SK-N-SH (cell line): ENCODE measurements at regions not wholly inside any gene's neighbourhood (a gene's known extent, or its start where the extent isn't known, plus 50 kb on each side); places are given as distances from the start of the nearest gene placed in this dataset.

Experiments used
- CTCF ChIA-PET: fragments of 300-600, 350-600 bp; formaldehyde crosslinking; extraction: SDS; loops from one replicate; lab custom pipeline; 2021; lab: Yijun Ruan, JAX
- POLR2A ChIA-PET: fragments of 350-600 bp; sonication (Branson Sonifier 250); formaldehyde crosslinking; extraction: SDS; loops from one replicate; lab custom pipeline; 2020; ENCODE audit warnings: antibody characterized with exemption, inconsistent platforms; lab: Yijun Ruan, JAX
- DNase-seq: peaks from one replicate; pipeline ENCODE4 v3.0.0; 2012
- H2AFZ ChIP-seq: fragments of 200-600 bp; sonication (generic); 2 replicates; pipeline ENCODE4 v1.8.1; 2016; ENCODE audit warnings: antibody characterized with exemption, mild to moderate bottlenecking, low read depth
- H3F3A ChIP-seq: fragments of 200-600 bp; sonication (generic); replicated peaks from 2 replicates; pipeline ENCODE3; 2016; ENCODE audit warnings: antibody characterized with exemption, mild to moderate bottlenecking; ENCODE audit not compliant: insufficient read depth
- H3K27ac ChIP-seq, 2 experiments: fragments of 200-500 bp in 1 of 2; fragments of 200-600 bp in 1 of 2; sonication (Bioruptor generic) in 1 of 2; sonication (generic), shearing (Covaris generic) in 1 of 2; 2 replicates each; pipeline versions ENCODE4 v1.5.1 to v1.6.1; 2014 to 2016; ENCODE audit warnings: low read depth in 2 of 2, inconsistent platforms in 1 of 2, low read length in 1 of 2, mild to moderate bottlenecking in 1 of 2, mixed read lengths in 1 of 2
- H3K27me3 ChIP-seq: fragments of 200-600 bp; sonication (generic), shearing (Covaris generic); 2 replicates; pipeline ENCODE4 v1.6.1; 2016; ENCODE audit warnings: mixed run types; ENCODE audit not compliant: insufficient read depth
- H3K36me3 ChIP-seq, 2 experiments: fragments of 200-500 bp in 1 of 2; fragments of 200-600 bp in 1 of 2; sonication (Bioruptor generic) in 1 of 2; sonication (generic) in 1 of 2; replicated peaks in 1 of 2; 2 replicates each; pipeline versions ENCODE3 to v1.5.1; 2014 to 2016; ENCODE audit warnings: low read length in 1 of 2, mild to moderate bottlenecking in 1 of 2; ENCODE audit not compliant: insufficient read depth in 2 of 2, control insufficient read depth in 1 of 2
- H3K4me1 ChIP-seq, 2 experiments: fragments of 200-500 bp in 1 of 2; fragments of 200-600 bp in 1 of 2; sonication (Bioruptor generic) in 1 of 2; sonication (generic), shearing (Covaris generic) in 1 of 2; 2 replicates each; pipeline versions ENCODE4 v1.5.1 to v1.6.1; 2014 to 2016; ENCODE audit warnings: low read depth in 1 of 2, low read length in 1 of 2, mixed run types in 1 of 2; ENCODE audit not compliant: insufficient read depth in 2 of 2, control insufficient read depth in 1 of 2
- H3K4me2 ChIP-seq: fragments of 200-600 bp; sonication (generic), shearing (Covaris generic); 2 replicates; pipeline ENCODE4 v1.6.1; 2017; ENCODE audit warnings: mixed run types
- H3K4me3 ChIP-seq, 2 experiments: fragments of 200-500 bp in 1 of 2; fragments of 200-600 bp in 1 of 2; sonication (Bioruptor generic) in 1 of 2; sonication (generic), shearing (Covaris generic) in 1 of 2; 2 replicates each; pipeline versions ENCODE4 v1.5.1 to v1.8.1; 2014 to 2016; ENCODE audit warnings: low read depth in 2 of 2, inconsistent platforms in 1 of 2, low read length in 1 of 2, mild to moderate bottlenecking in 1 of 2, mixed read lengths in 1 of 2, moderate library complexity in 1 of 2
- H3K79me2 ChIP-seq: fragments of 200-600 bp; sonication (generic); 2 replicates; pipeline ENCODE4 v1.8.1; 2017; ENCODE audit warnings: mild to moderate bottlenecking; ENCODE audit not compliant: insufficient read depth
- H3K9ac ChIP-seq: fragments of 200-600 bp; sonication (generic); 2 replicates; pipeline ENCODE4 v1.6.1; 2017; ENCODE audit warnings: mixed run types
- H3K9me2 ChIP-seq: fragments of 200-600 bp; sonication (generic); 2 replicates; pipeline ENCODE4 v1.6.1; 2017; ENCODE audit warnings: mixed run types
- H3K9me3 ChIP-seq: fragments of 200-600 bp; sonication (generic); 2 replicates; pipeline ENCODE4 v1.6.1; 2017; ENCODE audit warnings: mixed run types, mild to moderate bottlenecking, moderate library complexity
- H4K20me1 ChIP-seq: fragments of 200-600 bp; sonication (generic); 2 replicates; pipeline ENCODE4 v1.6.1; 2017; ENCODE audit warnings: mild to moderate bottlenecking, mixed run types; ENCODE audit not compliant: insufficient read depth
- CHD2 ChIP-seq: fragments of 150-350 bp; IDR thresholded peaks from 2 replicates; pipeline ENCODE4 v1.6.1; 2018; ENCODE audit warnings: low read length; ENCODE audit not compliant: partially characterized antibody
- ELF1 ChIP-seq: IDR thresholded peaks from 2 replicates; pipeline ENCODE4 v1.4.0; 2012
- GATA2 ChIP-seq: sonication (generic); formaldehyde crosslinking; IDR thresholded peaks from 2 replicates; pipeline ENCODE4 v1.5.0; 2020; ENCODE audit warnings: mild to moderate bottlenecking, missing genetic modification reagents
- IRF3 ChIP-seq: fragments of 150-350 bp; IDR thresholded peaks from 2 replicates; pipeline ENCODE4 v1.6.1; 2016; ENCODE audit warnings: mild to moderate bottlenecking, low read depth, low read length
- JUND ChIP-seq: IDR thresholded peaks from 2 replicates; pipeline ENCODE4 v1.4.0; 2012
- MAX ChIP-seq: IDR thresholded peaks from 2 replicates; pipeline ENCODE4 v1.4.0; 2012; ENCODE audit warnings: low read depth
- MEF2A ChIP-seq: IDR thresholded peaks from 2 replicates; pipeline ENCODE4 v1.4.0; 2012; ENCODE audit warnings: low read depth, borderline replicate concordance
- MXI1 ChIP-seq: IDR thresholded peaks from 2 replicates; pipeline ENCODE4 v1.6.1; 2012; ENCODE audit warnings: mild to moderate bottlenecking, low read depth, low read length, improper control_type of control experiment
- NRF1 ChIP-seq: IDR thresholded peaks from 2 replicates; pipeline ENCODE4 v1.6.1; 2012; ENCODE audit warnings: low read depth, mild to moderate bottlenecking, low read length
- POLR2AphosphoS5 ChIP-seq: IDR thresholded peaks from 2 replicates; pipeline ENCODE4 v1.6.1; 2012; ENCODE audit warnings: low read depth, low read length
- RAD21 ChIP-seq: IDR thresholded peaks from 2 replicates; pipeline ENCODE4 v1.6.1; 2012; ENCODE audit warnings: mild to moderate bottlenecking, low read length
- RCOR1 ChIP-seq: fragments of 150-350 bp; IDR thresholded peaks from 2 replicates; pipeline ENCODE4 v1.6.1; 2017; ENCODE audit warnings: antibody characterized with exemption, low read length
- REST ChIP-seq: IDR thresholded peaks from 2 replicates; pipeline ENCODE4 v1.6.1; 2012; ENCODE audit warnings: mild to moderate bottlenecking, low read depth, low read length, moderate library complexity
- RFX5 ChIP-seq: IDR thresholded peaks from 2 replicates; pipeline ENCODE4 v1.6.1; 2012; ENCODE audit warnings: mild to moderate bottlenecking, improper control_type of control experiment, low read length
- RXRA ChIP-seq: IDR thresholded peaks from 2 replicates; pipeline ENCODE4 v1.4.0; 2012; ENCODE audit warnings: low read depth, mild to moderate bottlenecking, borderline replicate concordance
- SIN3A ChIP-seq: IDR thresholded peaks from 2 replicates; pipeline ENCODE4 v1.6.1; 2012; ENCODE audit warnings: low read depth, mild to moderate bottlenecking, low read length, moderate library complexity, borderline replicate concordance
- SMC3 ChIP-seq: IDR thresholded peaks from 2 replicates; pipeline ENCODE4 v1.6.1; 2012; ENCODE audit warnings: low read depth, low read length, improper control_type of control experiment
- TAF1 ChIP-seq: IDR thresholded peaks from 2 replicates; pipeline ENCODE4 v1.6.1; 2012; ENCODE audit warnings: low read depth, mild to moderate bottlenecking, low read length, moderate library complexity, borderline replicate concordance
- USF1 ChIP-seq: IDR thresholded peaks from 2 replicates; pipeline ENCODE4 v1.4.0; 2012; ENCODE audit warnings: low read depth, borderline replicate concordance
- YY1 ChIP-seq: IDR thresholded peaks from 2 replicates; pipeline ENCODE4 v1.4.0; 2012; ENCODE audit warnings: low read depth, mild to moderate bottlenecking
- WGBS: methylation state at CpG from one replicate; pipeline ENCODE4 v1.1.6; 2017; ENCODE audit warnings: low lambda C conversion rate; 5-methylcytosine and 5-hydroxymethylcytosine counted together
- TF ChIP-seq, protein P1 (sequence below): IDR thresholded peaks from 2 replicates; pipeline ENCODE4; 2012

GRCh38 chr2:191607096-191607495 is 70.8 kb upstream of the NABP1 start:
- Histone ChIP-seq H3K79me2 (no peaks in the 10 kb centered on the region), H3K9me2 (no peaks in the 10 kb centered on the region), H4K20me1 (no peaks in the 10 kb centered on the region), H3K4me1 (peaks cover 0 to 7% of the 10 kb centered on the region in 2 experiments; a peak in 2 of 4 replicates), H3K27ac (no peak overlapping the region), H3K9ac (no peak overlapping the region), H3K9me3 (no peaks in the 10 kb centered on the region), H3F3A (peaks cover 12% of the 10 kb centered on the region), H3K4me2 (no peak overlapping the region), H3K27me3 (no peaks in the 10 kb centered on the region), H2AFZ (no peak overlapping the region), H3K4me3 (no peak overlapping the region), H3K36me3 (no peaks in the 10 kb centered on the region)
- ChIA-PET CTCF (interaction anchor here (0.6 kb wide), 1 partner anchor 47 kb away, joined by 3 read pairs; no protein-coding TSS in a partner anchor), POLR2A (no interaction called here)
- 40% methylated on average over 1 of the region's 1 CpG for WGBS
- TF ChIP-seq POLR2AphosphoS5 = no peak
- no peak for TF ChIP-seq GATA2
- no peak for TF ChIP-seq MAX
- no peak for TF ChIP-seq TAF1
- TF ChIP-seq ELF1 = no peak
- no peak for TF ChIP-seq MXI1
- TF ChIP-seq MEF2A = no peak
- no peak for TF ChIP-seq RAD21
- no peak for TF ChIP-seq IRF3
- no peak for TF ChIP-seq RFX5
- DNase-seq = no peak

GRCh38 chr2:191610756-191611155 is 67.2 kb upstream of the NABP1 start:
- DNase-seq = no peak
- Histone ChIP-seq H3F3A (peaks cover 22% of the 10 kb centered on the region), H3K9ac (no peak overlapping the region), H3K9me3 (no peaks in the 10 kb centered on the region), H2AFZ (no peak overlapping the region), H3K36me3 (no peaks in the 10 kb centered on the region), H4K20me1 (no peaks in the 10 kb centered on the region), H3K27ac (peak overlapping the region in 1 of 2 experiments; percentile 94; a peak in 2 of 4 replicates), H3K4me3 (no peak overlapping the region), H3K4me1 (peaks cover 0 to 17% of the 10 kb centered on the region in 2 experiments; a peak in 3 of 4 replicates), H3K27me3 (no peaks in the 10 kb centered on the region), H3K4me2 (no peak overlapping the region), H3K79me2 (no peaks in the 10 kb centered on the region), H3K9me2 (no peaks in the 10 kb centered on the region)
- TF ChIP-seq, protein P1, sequence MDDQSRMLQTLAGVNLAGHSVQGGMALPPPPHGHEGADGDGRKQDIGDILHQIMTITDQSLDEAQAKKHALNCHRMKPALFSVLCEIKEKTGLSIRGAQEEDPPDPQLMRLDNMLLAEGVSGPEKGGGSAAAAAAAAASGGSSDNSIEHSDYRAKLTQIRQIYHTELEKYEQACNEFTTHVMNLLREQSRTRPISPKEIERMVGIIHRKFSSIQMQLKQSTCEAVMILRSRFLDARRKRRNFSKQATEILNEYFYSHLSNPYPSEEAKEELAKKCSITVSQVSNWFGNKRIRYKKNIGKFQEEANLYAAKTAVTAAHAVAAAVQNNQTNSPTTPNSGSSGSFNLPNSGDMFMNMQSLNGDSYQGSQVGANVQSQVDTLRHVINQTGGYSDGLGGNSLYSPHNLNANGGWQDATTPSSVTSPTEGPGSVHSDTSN = no peak
- no peak for TF ChIP-seq SMC3
- no peak for TF ChIP-seq RXRA
- no peak for TF ChIP-seq REST
- TF ChIP-seq JUND = no peak
- no peak for TF ChIP-seq RCOR1
- no peak for TF ChIP-seq NRF1
- TF ChIP-seq ELF1 = no peak
- TF ChIP-seq CHD2 = no peak
- TF ChIP-seq GATA2 = no peak
- no peak for TF ChIP-seq YY1
- TF ChIP-seq RFX5 = no peak
- TF ChIP-seq USF1 = no peak
- no peak for TF ChIP-seq SIN3A
- CTCF ChIA-PET = no interaction called here
- POLR2A ChIA-PET = no interaction called here
